ENCODE measurements at regions not wholly inside any gene's neighbourhood (a gene's known extent, or its start where the extent isn't known, plus 50 kb on each side); places are given as distances from the start of the nearest gene placed in this dataset.
A peak's percentile ranks its signal among the peaks of the same experiment; 100 is the strongest.

GRCh38 chr9:86716326-86716922 lies 230.9 kb downstream of the GAS1 start:
- no peak overlapping the region for H3K9ac ChIP-seq (ENCODE audit: low read length)
- H4K20me1 ChIP-seq (ENCODE audit: insufficient read depth, low read length) = no peaks in the 10 kb centered on the region
- no peaks in the 10 kb centered on the region for H3K36me3 ChIP-seq (ENCODE audit: insufficient read depth, low read length)
- H3K79me2 ChIP-seq (ENCODE audit: insufficient read depth, low read length) = no peaks in the 10 kb centered on the region
- TF ChIP-seq CTCF (IDR thresholded peaks at IDR 0.05; ENCODE audit: insufficient read depth, low read depth, low read length) (no peak), EZH2 (IDR thresholded peaks at IDR 0.05; ENCODE audit: insufficient read depth, low read length) (no peak)
- H3K4me2 ChIP-seq (ENCODE audit: low read length) = no peak overlapping the region
- peaks cover 11% of the 10 kb centered on the region for H3K4me1 ChIP-seq (ENCODE audit: insufficient read depth, low read length)
- Mint-ChIP-seq H3K27me3 (ENCODE audit: low read depth, unreplicated experiment) (no peaks in the 10 kb centered on the region), H3K27ac (ENCODE audit: unreplicated experiment) (no peak overlapping the region), H3K4me1 (ENCODE audit: low read depth, unreplicated experiment) (peaks cover 22% of the 10 kb centered on the region), H3K9me3 (ENCODE audit: unreplicated experiment) (no peaks in the 10 kb centered on the region), H3K4me3 (ENCODE audit: unreplicated experiment) (no peak overlapping the region), H3K36me3 (ENCODE audit: low read depth, unreplicated experiment) (no peaks in the 10 kb centered on the region)
- H3K27ac ChIP-seq (ENCODE audit: low read depth, low read length) = no peak overlapping the region
- H2AFZ ChIP-seq (ENCODE audit: low read depth, low read length) = no peak overlapping the region
- H3K9me3 ChIP-seq (ENCODE audit: insufficient read depth, low read depth, low read length) = no peaks in the 10 kb centered on the region
- FAIRE-seq (peak; percentile 32), DNase-seq (ENCODE audit: low read depth) (no peak)
- no peaks in the 10 kb centered on the region for H3K27me3 ChIP-seq (ENCODE audit: insufficient read depth, low read length)
- H3K4me3 ChIP-seq (ENCODE audit: insufficient read depth, low read depth, low read length) = no peak overlapping the region

DNA sequence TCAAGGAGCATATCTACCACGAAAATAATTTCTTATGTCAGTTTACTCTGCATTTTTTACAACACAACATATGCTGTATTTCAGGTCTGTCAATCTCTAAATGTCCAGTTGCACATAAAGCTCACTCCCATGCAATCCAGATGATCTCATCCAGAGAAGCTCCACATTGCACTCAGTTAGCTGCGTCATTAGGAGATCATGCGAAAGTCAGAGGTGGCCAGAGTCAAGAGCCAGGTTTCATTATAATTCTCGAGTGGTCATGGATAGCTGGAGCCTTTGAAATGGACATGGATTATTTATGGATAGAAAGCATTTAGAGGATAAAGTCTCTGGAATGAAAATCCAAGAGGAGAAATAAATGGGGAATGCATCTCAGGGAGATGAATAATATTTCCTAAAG lies 232.3 kb downstream of the GAS1 start:
- DNase-seq (ENCODE audit: low read depth) = peak; percentile 62
- Mint-ChIP-seq H3K27me3 (ENCODE audit: low read depth, unreplicated experiment) (no peaks in the 10 kb centered on the region), H3K9me3 (ENCODE audit: unreplicated experiment) (no peaks in the 10 kb centered on the region), H3K4me3 (ENCODE audit: unreplicated experiment) (no peak overlapping the region), H3K4me1 (ENCODE audit: low read depth, unreplicated experiment) (peaks cover 15% of the 10 kb centered on the region), H3K27ac (ENCODE audit: unreplicated experiment) (no peak overlapping the region), H3K36me3 (ENCODE audit: low read depth, unreplicated experiment) (no peaks in the 10 kb centered on the region)
- Histone ChIP-seq H3K9me3 (ENCODE audit: insufficient read depth, low read depth, low read length) (no peaks in the 10 kb centered on the region), H3K27ac (ENCODE audit: low read depth, low read length) (no peak overlapping the region), H2AFZ (ENCODE audit: low read depth, low read length) (no peak overlapping the region), H4K20me1 (ENCODE audit: insufficient read depth, low read length) (no peaks in the 10 kb centered on the region), H3K36me3 (ENCODE audit: insufficient read depth, low read length) (no peaks in the 10 kb centered on the region), H3K9ac (ENCODE audit: low read length) (no peak overlapping the region), H3K79me2 (ENCODE audit: insufficient read depth, low read length) (no peaks in the 10 kb centered on the region), H3K4me3 (ENCODE audit: insufficient read depth, low read depth, low read length) (no peak overlapping the region), H3K4me2 (ENCODE audit: low read length) (no peak overlapping the region), H3K27me3 (ENCODE audit: insufficient read depth, low read length) (no peaks in the 10 kb centered on the region), H3K4me1 (ENCODE audit: insufficient read depth, low read length) (peaks cover 4% of the 10 kb centered on the region)
- TF ChIP-seq CTCF (IDR thresholded peaks at IDR 0.05; ENCODE audit: insufficient read depth, low read depth, low read length) (no peak), EZH2 (IDR thresholded peaks at IDR 0.05; ENCODE audit: insufficient read depth, low read length) (no peak)
- FAIRE-seq = peak; percentile 74

DNA sequence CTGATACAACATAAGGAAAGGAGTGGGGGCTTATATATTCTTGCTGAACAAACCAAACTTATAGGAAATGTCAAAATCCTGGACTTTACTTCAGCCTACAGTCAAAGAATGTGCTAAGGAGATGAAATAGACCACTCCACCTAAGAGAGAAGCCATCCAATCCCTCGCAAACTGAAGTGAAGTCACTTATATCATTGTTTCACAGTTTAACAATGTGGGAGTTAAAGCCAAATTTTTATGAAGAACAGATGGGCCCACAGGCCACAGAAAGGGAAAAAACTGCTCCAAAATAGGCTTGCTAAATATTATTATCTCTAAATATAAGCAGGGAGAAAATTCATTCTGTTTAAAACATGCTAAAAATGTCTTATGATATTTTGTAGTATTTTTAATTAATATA lies 233.3 kb downstream of the GAS1 start:
- Histone ChIP-seq H3K36me3 (ENCODE audit: insufficient read depth, low read length) (no peaks in the 10 kb centered on the region), H3K4me2 (ENCODE audit: low read length) (peak overlapping the region; percentile 24), H3K4me1 (ENCODE audit: insufficient read depth, low read length) (peaks cover 4% of the 10 kb centered on the region), H3K27ac (ENCODE audit: low read depth, low read length) (peak overlapping the region; percentile 21), H3K9ac (ENCODE audit: low read length) (no peak overlapping the region), H4K20me1 (ENCODE audit: insufficient read depth, low read length) (no peaks in the 10 kb centered on the region), H3K9me3 (ENCODE audit: insufficient read depth, low read depth, low read length) (no peaks in the 10 kb centered on the region), H2AFZ (ENCODE audit: low read depth, low read length) (no peak overlapping the region), H3K27me3 (ENCODE audit: insufficient read depth, low read length) (no peaks in the 10 kb centered on the region), H3K79me2 (ENCODE audit: insufficient read depth, low read length) (no peaks in the 10 kb centered on the region), H3K4me3 (ENCODE audit: insufficient read depth, low read depth, low read length) (no peak overlapping the region)
- Mint-ChIP-seq H3K27ac (ENCODE audit: unreplicated experiment) (no peak overlapping the region), H3K4me3 (ENCODE audit: unreplicated experiment) (no peak overlapping the region), H3K9me3 (ENCODE audit: unreplicated experiment) (no peaks in the 10 kb centered on the region), H3K27me3 (ENCODE audit: low read depth, unreplicated experiment) (no peaks in the 10 kb centered on the region), H3K36me3 (ENCODE audit: low read depth, unreplicated experiment) (no peaks in the 10 kb centered on the region), H3K4me1 (ENCODE audit: low read depth, unreplicated experiment) (peaks cover 15% of the 10 kb centered on the region)
- DNase-seq (ENCODE audit: low read depth) (no peak), FAIRE-seq (no peak)
- TF ChIP-seq CTCF (IDR thresholded peaks at IDR 0.05; ENCODE audit: insufficient read depth, low read depth, low read length) = no peak
- no peak for TF ChIP-seq EZH2 (IDR thresholded peaks at IDR 0.05; ENCODE audit: insufficient read depth, low read length)

Measured in astrocyte (in vitro differentiated cells and primary cell).